Testis (tissue), 2 donors: ENCODE measurements at regions not wholly inside any gene's neighbourhood (a gene's known extent, or its start where the extent isn't known, plus 50 kb on each side); places are given as distances from the start of the nearest gene placed in this dataset.

Experiments
- DNase-seq: peaks from one replicate; pipeline ENCODE4 v3.0.0-alpha.2; 2019
- H3K27ac ChIP-seq, 2 donors: fragments of 200-600 bp; sonication (generic); one replicate each; pipeline ENCODE4 v1.5.1; 2019
- H3K27me3 ChIP-seq: fragments of 200-600 bp; sonication (generic); one replicate; pipeline ENCODE4 v1.5.1; 2019
- H3K36me3 ChIP-seq: fragments of 200-600 bp; sonication (generic); one replicate; pipeline ENCODE4 v1.5.1; 2017; ENCODE audit warnings: low read depth; ENCODE audit errors: missing control alignments
- H3K4me1 ChIP-seq: fragments of 200-600 bp; sonication (generic); one replicate; pipeline ENCODE4 v1.5.1; 2019
- H3K4me3 ChIP-seq, 2 donors: fragments of 200-600 bp; sonication (generic); one replicate each; pipeline ENCODE4 v1.5.1; 2017 to 2019
- H3K9me3 ChIP-seq: fragments of 200-600 bp; sonication (generic); one replicate; pipeline ENCODE4 v1.5.1; 2017
- POLR2A ChIP-seq: fragments of 450-650 bp; IDR thresholded peaks from one replicate; pipeline ENCODE4 v1.6.1; 2017; ENCODE audit warnings: antibody characterized with exemption, mild to moderate bottlenecking, moderate library complexity
- WGBS, 2 donors: methylation state at CpG; one replicate each; pipeline ENCODE4 v1.1.5; 2018; 5-methylcytosine and 5-hydroxymethylcytosine counted together
- intact Hi-C: fragments of 100-400 bp; cut with DNase I; formaldehyde crosslinking; loops from one replicate; pipeline ENCODE4 v1.15.1; 2023; ENCODE audit warnings: low total_unique reads
- TF ChIP-seq, protein P1 (sequence below), 3 experiments: fragments of 450-650 bp in 2 of 3; fragments of 200-600 bp in 1 of 3; sonication (generic) in 1 of 3; IDR thresholded peaks; one replicate each; pipeline ENCODE4 v1.5.1; 2016 to 2019; ENCODE audit warnings: antibody characterized with exemption in 3 of 3, mild to moderate bottlenecking in 2 of 3, moderate library complexity in 1 of 3

DNA sequence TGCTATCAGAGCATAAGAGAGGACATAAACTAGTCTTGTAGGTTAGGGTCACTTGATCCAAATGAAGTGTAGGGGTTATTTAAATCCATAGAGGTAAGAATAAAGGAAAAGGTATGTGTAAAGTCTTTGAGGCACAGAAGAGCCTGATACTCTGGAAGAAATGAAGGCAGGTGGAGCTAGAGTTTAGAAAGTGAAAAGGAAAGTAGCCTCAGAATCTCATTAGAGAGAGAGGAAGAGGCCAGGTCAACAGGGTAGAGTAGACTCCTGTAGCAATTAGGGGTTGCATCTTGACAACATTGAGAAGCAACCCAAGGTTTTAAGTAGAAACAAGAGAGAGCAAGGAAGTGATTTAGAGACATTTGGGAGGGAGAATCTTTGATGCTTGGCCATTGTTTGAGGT, 235.2 kb upstream of the SOX9 start:
- intact Hi-C loops = no loop called here
- TF ChIP-seq, protein P1, sequence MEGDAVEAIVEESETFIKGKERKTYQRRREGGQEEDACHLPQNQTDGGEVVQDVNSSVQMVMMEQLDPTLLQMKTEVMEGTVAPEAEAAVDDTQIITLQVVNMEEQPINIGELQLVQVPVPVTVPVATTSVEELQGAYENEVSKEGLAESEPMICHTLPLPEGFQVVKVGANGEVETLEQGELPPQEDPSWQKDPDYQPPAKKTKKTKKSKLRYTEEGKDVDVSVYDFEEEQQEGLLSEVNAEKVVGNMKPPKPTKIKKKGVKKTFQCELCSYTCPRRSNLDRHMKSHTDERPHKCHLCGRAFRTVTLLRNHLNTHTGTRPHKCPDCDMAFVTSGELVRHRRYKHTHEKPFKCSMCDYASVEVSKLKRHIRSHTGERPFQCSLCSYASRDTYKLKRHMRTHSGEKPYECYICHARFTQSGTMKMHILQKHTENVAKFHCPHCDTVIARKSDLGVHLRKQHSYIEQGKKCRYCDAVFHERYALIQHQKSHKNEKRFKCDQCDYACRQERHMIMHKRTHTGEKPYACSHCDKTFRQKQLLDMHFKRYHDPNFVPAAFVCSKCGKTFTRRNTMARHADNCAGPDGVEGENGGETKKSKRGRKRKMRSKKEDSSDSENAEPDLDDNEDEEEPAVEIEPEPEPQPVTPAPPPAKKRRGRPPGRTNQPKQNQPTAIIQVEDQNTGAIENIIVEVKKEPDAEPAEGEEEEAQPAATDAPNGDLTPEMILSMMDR (IDR thresholded peaks at IDR 0.05) = no peak
- no peak for TF ChIP-seq POLR2A
- H3K36me3 ChIP-seq = no peaks in the 10 kb centered on the region
- no peak overlapping the region for H3K27ac ChIP-seq
- no peak overlapping the region for H3K4me3 ChIP-seq
- H3K27me3 ChIP-seq = no peaks in the 10 kb centered on the region
- no peaks in the 10 kb centered on the region for H3K9me3 ChIP-seq
- DNase-seq = no peak
- no peaks in the 10 kb centered on the region for H3K4me1 ChIP-seq

DNA sequence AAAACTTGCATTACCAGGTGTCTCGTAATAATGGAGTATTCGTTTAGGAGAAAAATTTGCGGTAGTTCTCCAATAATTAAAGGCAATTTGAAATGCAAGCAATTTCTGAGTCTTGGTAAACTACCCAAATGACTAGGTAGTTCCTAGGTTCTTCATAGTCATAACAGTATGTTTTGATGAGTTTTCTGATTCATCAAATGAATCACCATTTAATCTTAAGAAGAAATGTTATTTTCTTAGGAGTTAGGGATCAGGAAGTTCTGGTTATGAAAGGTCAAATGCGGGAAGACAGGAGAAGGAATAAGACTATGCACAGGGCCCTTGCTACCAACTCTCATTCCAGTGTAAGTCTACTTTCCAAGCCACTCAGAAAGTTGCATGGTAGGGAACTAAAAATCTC, 221.5 kb upstream of the SOX9 start:
- no peak overlapping the region for H3K27ac ChIP-seq
- WGBS, 2 donors = 93 to 97% methylated on average over 4 of the region's 4 CpGs
- no peak for DNase-seq
- intact Hi-C loops = no loop called here
- TF ChIP-seq POLR2A = no peak
- TF ChIP-seq, protein P1 (IDR thresholded peaks at IDR 0.05) = no peak
- H3K9me3 ChIP-seq = no peaks in the 10 kb centered on the region
- no peaks in the 10 kb centered on the region for H3K4me1 ChIP-seq
- no peaks in the 10 kb centered on the region for H3K27me3 ChIP-seq
- no peaks in the 10 kb centered on the region for H3K36me3 ChIP-seq
- H3K4me3 ChIP-seq = no peak overlapping the region

DNA sequence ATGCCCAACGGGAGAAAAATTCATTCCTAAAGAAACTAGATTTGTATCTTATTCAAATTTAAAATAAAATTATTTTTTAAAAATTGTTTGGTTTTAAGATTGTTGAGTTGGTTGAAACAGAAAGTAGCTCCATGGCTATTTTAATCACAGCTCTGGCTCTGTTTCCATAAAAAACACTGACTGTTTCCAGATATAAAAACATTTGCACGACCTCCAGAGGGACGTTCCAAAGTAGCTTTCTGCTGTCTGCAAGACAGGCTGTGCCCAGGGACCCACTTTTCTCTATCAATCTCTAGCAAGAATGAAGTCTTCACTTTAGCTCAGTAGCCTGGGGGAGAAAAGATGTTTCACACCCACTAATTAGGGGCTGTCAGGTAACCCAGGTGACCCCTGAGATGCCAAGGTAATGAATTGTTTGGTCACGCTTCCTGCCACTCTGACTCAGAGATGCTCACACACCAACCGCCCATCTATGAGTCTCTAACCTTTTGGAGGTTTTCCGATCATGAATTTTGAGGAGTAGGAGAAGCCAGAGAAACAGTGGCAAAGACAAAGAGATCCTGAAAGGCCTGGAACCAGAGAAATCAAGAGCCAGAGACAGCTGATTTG, 220.1 kb upstream of the SOX9 start:
- intact Hi-C loops = no loop called here
- Histone ChIP-seq H3K27ac (no peak overlapping the region), H3K4me3 (no peak overlapping the region), H3K27me3 (no peaks in the 10 kb centered on the region), H3K4me1 (no peaks in the 10 kb centered on the region), H3K9me3 (no peaks in the 10 kb centered on the region), H3K36me3 (no peaks in the 10 kb centered on the region)
- TF ChIP-seq, protein P1 (IDR thresholded peaks at IDR 0.05) = no peak
- no peak for TF ChIP-seq POLR2A
- 56 to 58% methylated on average over 6 of the region's 6 CpGs for WGBS, 2 donors
- DNase-seq = no peak

DNA sequence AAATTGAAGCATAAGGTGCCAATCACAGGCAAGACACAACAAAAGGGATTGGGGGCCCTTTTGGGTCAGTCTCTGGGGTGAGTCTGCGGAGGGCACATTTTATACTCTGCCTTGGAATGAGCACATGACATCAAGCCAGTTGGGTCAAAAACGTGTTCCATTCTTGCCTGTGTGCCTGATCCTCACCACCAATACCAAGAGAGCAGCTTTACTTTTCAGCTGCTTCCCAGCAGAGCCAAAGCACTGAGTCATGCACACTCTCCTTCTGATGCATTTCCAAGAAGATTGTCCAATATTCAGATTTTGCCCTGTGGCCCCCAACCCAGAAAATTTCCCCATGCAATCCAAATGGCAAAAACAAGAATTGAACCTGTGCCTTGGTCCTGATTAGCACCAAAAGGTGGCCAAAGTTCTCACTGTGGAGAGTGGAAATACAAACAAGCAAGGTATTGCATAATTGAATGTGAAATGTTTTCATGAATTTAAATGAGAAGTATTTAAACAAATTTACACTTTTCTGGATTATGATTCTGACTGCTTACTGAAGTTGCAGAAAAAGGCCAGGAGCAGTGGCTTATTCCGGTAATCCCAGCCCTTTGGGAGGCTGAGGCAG, 217.8 kb upstream of the SOX9 start:
- TF ChIP-seq POLR2A = no peak
- TF ChIP-seq, protein P1 (IDR thresholded peaks at IDR 0.05) = no peak
- no peak for DNase-seq
- H3K4me3 ChIP-seq = no peak overlapping the region
- H3K9me3 ChIP-seq = no peaks in the 10 kb centered on the region
- H3K27ac ChIP-seq = no peak overlapping the region
- no peaks in the 10 kb centered on the region for H3K36me3 ChIP-seq
- 79 to 82% methylated on average over 3 of the region's 3 CpGs for WGBS, 2 donors
- H3K27me3 ChIP-seq = no peaks in the 10 kb centered on the region
- intact Hi-C loops = no loop called here
- no peaks in the 10 kb centered on the region for H3K4me1 ChIP-seq

DNA sequence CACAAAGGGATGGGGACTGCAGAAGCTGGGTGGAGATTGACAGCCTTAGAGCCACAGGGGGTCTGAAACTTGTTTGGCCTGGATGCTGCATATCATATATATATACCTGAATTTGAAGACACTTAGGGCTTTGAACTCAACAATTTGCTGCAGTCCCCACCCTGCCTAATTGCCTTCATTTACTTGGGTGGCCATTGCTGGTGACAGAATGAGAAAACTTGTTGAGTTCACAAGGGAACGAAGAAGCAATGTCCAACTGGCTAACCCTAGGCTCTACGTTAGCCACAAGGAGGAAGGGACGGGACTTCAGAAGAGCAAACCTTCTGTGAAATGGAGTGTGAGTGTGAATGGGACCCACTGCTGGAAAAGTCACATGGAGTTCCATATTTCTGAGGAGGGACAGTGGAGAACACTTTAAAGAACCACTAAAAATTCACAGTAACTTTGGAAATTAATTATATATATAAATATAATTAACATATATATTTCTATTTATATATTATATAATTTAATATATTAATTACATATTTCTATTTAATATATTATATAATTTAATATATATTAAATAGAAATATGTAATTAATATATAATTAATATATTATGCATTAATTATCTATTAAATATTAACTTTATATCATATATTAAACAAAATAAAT, 215.3 kb upstream of the SOX9 start:
- Histone ChIP-seq H3K4me1 (no peaks in the 10 kb centered on the region), H3K4me3 (no peak overlapping the region), H3K27ac (no peak overlapping the region), H3K27me3 (no peaks in the 10 kb centered on the region), H3K9me3 (no peaks in the 10 kb centered on the region), H3K36me3 (no peaks in the 10 kb centered on the region)
- TF ChIP-seq POLR2A = no peak
- TF ChIP-seq, protein P1 (IDR thresholded peaks at IDR 0.05) = no peak
- DNase-seq = no peak
- 98 to 100% methylated on average over 3 of the region's 3 CpGs for WGBS, 2 donors
- intact Hi-C loops = no loop called here
